Activated CD4-positive, alpha-beta T cell treated with anti-CD3 and anti-CD28 coated beads, Interleukin-2, amount 10 ng/mL, durations not matched to agents 7 days and 5 days (primary cell): ENCODE measurements at regions not wholly inside any gene's neighbourhood (a gene's known extent, or its start where the extent isn't known, plus 50 kb on each side); places are given as distances from the start of the nearest gene placed in this dataset.

Experiments
- CTCF ChIA-PET: fragments of 350-600 bp; sonication (Branson Sonifier 250); formaldehyde crosslinking; loops from one replicate; lab custom pipeline; 2021; ENCODE audit warnings: antibody characterized with exemption; lab: Charles Lee
- POLR2A ChIA-PET: fragments of 350-600 bp; sonication (Branson Sonifier 250); formaldehyde crosslinking; loops from one replicate; lab custom pipeline; 2021; ENCODE audit warnings: antibody characterized with exemption; lab: Charles Lee
- DNase-seq: peaks from one replicate; pipeline ENCODE4 v3.0.0-alpha.2; 2020
- H3K27ac Mint-ChIP-seq: one replicate; pipeline ENCODE4 v1.8.0; 2021; ENCODE audit warnings: mild to moderate bottlenecking, moderate library complexity, mixed read lengths
- H3K27me3 Mint-ChIP-seq: one replicate; pipeline ENCODE4 v1.8.0; 2021; ENCODE audit warnings: mixed read lengths
- H3K36me3 Mint-ChIP-seq: one replicate; pipeline ENCODE4 v1.8.0; 2021; ENCODE audit warnings: low read depth, mixed read lengths
- H3K4me1 Mint-ChIP-seq: one replicate; pipeline ENCODE4 v1.8.0; 2021; ENCODE audit warnings: mixed read lengths
- H3K4me3 Mint-ChIP-seq: one replicate; pipeline ENCODE4 v1.8.0; 2021; ENCODE audit warnings: mild to moderate bottlenecking, moderate library complexity, mixed read lengths
- H3K9me3 Mint-ChIP-seq: one replicate; pipeline ENCODE4 v1.8.0; 2021; ENCODE audit warnings: mixed read lengths

GRCh38 chr1:175894581-175894980 lies 151.2 kb upstream of the TNR start:
- no peaks in the 10 kb centered on the region for H3K27me3 Mint-ChIP-seq
- no peak overlapping the region for H3K27ac Mint-ChIP-seq
- no peak for DNase-seq
- no peaks in the 10 kb centered on the region for H3K36me3 Mint-ChIP-seq
- ChIA-PET CTCF (no interaction called here), POLR2A (no interaction called here)
- no peaks in the 10 kb centered on the region for H3K9me3 Mint-ChIP-seq
- no peaks in the 10 kb centered on the region for H3K4me1 Mint-ChIP-seq
- H3K4me3 Mint-ChIP-seq: no peak overlapping the region

DNA sequence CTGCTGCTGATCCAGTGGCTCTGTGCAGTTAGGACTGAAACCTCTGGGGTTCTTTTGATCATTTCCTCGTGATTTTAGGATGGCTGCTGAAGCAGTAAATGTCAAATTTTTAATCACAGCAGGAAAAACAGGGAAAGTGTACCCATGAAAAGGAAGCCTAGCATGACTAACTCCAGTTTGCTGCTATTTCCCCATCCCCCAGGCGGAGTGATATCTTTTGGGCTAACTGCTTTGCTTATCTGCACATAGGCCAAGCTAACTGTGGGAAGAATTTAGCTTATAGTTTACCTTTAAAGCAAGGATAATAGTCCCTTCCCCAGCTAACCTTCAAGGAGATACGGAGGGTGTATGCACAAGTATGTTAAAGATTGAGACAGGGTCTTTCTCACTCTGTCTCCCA lies 149.8 kb upstream of the TNR start:
- Mint-ChIP-seq H3K27me3 (no peaks in the 10 kb centered on the region), H3K4me3 (no peak overlapping the region), H3K4me1 (no peaks in the 10 kb centered on the region), H3K36me3 (no peaks in the 10 kb centered on the region), H3K9me3 (no peaks in the 10 kb centered on the region), H3K27ac (no peak overlapping the region)
- ChIA-PET POLR2A (no interaction called here), CTCF (no interaction called here)
- DNase-seq: no peak

GRCh38 chr1:175892686-175893085 lies 149.3 kb upstream of the TNR start:
- ChIA-PET POLR2A (no interaction called here), CTCF (no interaction called here)
- no peaks in the 10 kb centered on the region for H3K27me3 Mint-ChIP-seq
- no peaks in the 10 kb centered on the region for H3K9me3 Mint-ChIP-seq
- no peaks in the 10 kb centered on the region for H3K36me3 Mint-ChIP-seq
- no peak overlapping the region for H3K4me3 Mint-ChIP-seq
- H3K27ac Mint-ChIP-seq: no peak overlapping the region
- no peaks in the 10 kb centered on the region for H3K4me1 Mint-ChIP-seq
- no peak for DNase-seq

DNA sequence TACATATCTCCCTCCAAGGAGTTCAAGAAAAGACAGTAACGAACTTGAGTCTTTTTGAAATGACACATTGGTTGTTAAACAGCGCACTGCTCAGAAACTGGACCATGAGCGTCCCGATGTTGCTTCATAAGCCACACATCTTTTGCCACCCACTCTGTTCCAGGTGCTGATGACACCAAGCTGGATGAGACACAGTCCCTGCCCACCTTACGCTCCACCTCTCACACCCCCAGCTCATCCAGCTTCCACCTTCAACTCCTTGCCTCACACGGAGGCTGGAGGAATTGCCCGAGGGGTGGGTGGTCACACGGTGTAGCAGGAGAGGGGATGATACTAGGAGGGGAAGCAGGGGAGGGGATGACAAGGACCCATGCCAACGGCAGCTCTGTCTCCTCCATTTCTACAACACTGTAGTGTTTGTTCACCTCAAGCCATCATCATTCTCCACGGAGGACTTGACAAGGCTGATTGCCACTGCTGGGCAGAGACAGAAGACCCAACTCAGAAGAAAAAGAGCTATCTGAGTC lies 148.5 kb upstream of the TNR start:
- Mint-ChIP-seq H3K27ac (no peak overlapping the region), H3K9me3 (no peaks in the 10 kb centered on the region), H3K27me3 (no peaks in the 10 kb centered on the region), H3K4me1 (no peaks in the 10 kb centered on the region), H3K36me3 (no peaks in the 10 kb centered on the region), H3K4me3 (no peak overlapping the region)
- ChIA-PET CTCF (no interaction called here), POLR2A (no interaction called here)
- DNase-seq: no peak

GRCh38 chr1:175890958-175891357 lies 147.6 kb upstream of the TNR start:
- H3K4me1 Mint-ChIP-seq: no peaks in the 10 kb centered on the region
- CTCF ChIA-PET: interaction anchor here (0.9 kb wide), 1 partner anchor 18 kb away, joined by 4 read pairs; no protein-coding TSS in a partner anchor
- no peaks in the 10 kb centered on the region for H3K9me3 Mint-ChIP-seq
- DNase-seq: no peak
- H3K4me3 Mint-ChIP-seq: no peak overlapping the region
- H3K36me3 Mint-ChIP-seq: no peaks in the 10 kb centered on the region
- no peaks in the 10 kb centered on the region for H3K27me3 Mint-ChIP-seq
- POLR2A ChIA-PET: no interaction called here
- H3K27ac Mint-ChIP-seq: no peak overlapping the region

DNA sequence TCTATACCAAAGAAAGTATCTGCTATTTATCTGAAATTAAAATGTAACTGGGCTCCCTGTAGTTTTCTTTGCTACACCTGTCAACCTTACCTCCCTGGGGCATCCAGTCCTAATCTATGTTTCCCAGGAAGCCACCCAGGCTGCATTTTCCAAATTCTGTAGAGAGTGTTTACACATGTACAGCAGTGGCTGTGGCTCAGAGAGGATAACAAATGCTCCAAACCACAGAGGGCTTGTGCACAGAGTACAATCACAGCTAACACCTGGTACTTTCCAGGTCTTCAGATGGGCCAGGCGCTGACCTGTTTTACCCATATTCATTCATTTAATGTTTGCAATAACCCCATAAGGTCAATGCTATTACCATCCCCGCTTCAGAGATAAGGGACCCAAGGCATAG lies 146.5 kb upstream of the TNR start:
- H3K27me3 Mint-ChIP-seq: no peaks in the 10 kb centered on the region
- CTCF ChIA-PET: no interaction called here
- no peak overlapping the region for H3K4me3 Mint-ChIP-seq
- no peaks in the 10 kb centered on the region for H3K36me3 Mint-ChIP-seq
- no peaks in the 10 kb centered on the region for H3K4me1 Mint-ChIP-seq
- H3K9me3 Mint-ChIP-seq: no peaks in the 10 kb centered on the region
- no peak overlapping the region for H3K27ac Mint-ChIP-seq
- no peak for DNase-seq
- POLR2A ChIA-PET: no interaction called here

DNA sequence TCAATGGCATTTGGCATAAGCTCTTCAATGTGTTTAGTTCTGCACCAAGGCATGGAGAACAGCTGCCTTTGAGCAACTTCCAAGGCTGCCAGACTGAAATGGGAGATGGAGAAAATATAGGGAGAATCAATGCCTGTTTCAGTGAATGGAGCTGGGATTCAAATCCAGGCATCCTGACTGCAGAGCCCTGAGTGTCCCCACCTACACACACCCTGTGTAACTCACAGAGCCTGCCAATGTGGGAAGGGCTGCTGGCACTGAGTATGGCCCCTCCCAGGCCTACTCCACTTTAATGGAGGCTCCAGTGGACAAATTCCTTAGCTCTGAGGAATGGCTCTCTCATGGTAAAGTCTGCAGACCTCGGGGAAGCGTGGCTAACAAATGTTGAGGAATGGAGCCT lies 145.6 kb upstream of the TNR start:
- Mint-ChIP-seq H3K4me1 (no peaks in the 10 kb centered on the region), H3K36me3 (no peaks in the 10 kb centered on the region), H3K27me3 (no peaks in the 10 kb centered on the region), H3K4me3 (no peak overlapping the region), H3K9me3 (no peaks in the 10 kb centered on the region), H3K27ac (no peak overlapping the region)
- DNase-seq: no peak
- ChIA-PET POLR2A (no interaction called here), CTCF (no interaction called here)

GRCh38 chr1:175887981-175888428 lies 144.6 kb upstream of the TNR start:
- no peak overlapping the region for H3K27ac Mint-ChIP-seq
- H3K36me3 Mint-ChIP-seq: no peaks in the 10 kb centered on the region
- POLR2A ChIA-PET: no interaction called here
- H3K4me3 Mint-ChIP-seq: no peak overlapping the region
- DNase-seq: peak; percentile 11
- CTCF ChIA-PET: no interaction called here
- no peaks in the 10 kb centered on the region for H3K4me1 Mint-ChIP-seq
- H3K27me3 Mint-ChIP-seq: no peaks in the 10 kb centered on the region
- H3K9me3 Mint-ChIP-seq: no peaks in the 10 kb centered on the region

DNA sequence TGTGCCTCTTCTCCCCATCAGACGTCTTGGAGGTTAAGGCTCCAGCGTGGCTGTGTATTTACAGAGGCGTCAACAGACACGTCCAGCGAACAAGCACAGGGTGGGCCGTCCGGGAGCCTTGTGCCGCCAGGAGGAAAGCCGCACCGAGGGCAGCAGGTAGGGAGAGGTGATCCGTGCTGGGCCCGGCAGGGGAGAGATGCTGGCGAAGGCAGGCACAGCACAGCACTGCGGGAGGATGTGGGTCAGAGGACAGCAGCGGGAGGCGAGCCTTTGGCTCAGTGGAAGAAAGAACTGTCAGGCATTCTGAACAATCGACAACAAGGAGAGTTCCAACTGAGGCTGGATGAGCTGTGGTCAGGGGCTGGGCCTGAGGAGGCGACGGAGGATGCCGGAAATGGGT lies 144.1 kb upstream of the TNR start:
- H3K36me3 Mint-ChIP-seq: no peaks in the 10 kb centered on the region
- POLR2A ChIA-PET: no interaction called here

GRCh38 chr1:175885326-175885725 lies 141.9 kb upstream of the TNR start:
- Mint-ChIP-seq H3K27ac (no peak overlapping the region), H3K27me3 (peaks cover 2% of the 10 kb centered on the region), H3K9me3 (no peaks in the 10 kb centered on the region), H3K4me3 (no peak overlapping the region), H3K4me1 (no peaks in the 10 kb centered on the region), H3K36me3 (no peaks in the 10 kb centered on the region)
- ChIA-PET CTCF (no interaction called here), POLR2A (no interaction called here)
- no peak for DNase-seq

More for the DNA sequence above, 144.1 kb upstream of the TNR start:
- Mint-ChIP-seq H3K9me3 (no peaks in the 10 kb centered on the region), H3K27me3 (no peaks in the 10 kb centered on the region), H3K4me3 (no peak overlapping the region), H3K4me1 (no peaks in the 10 kb centered on the region), H3K27ac (no peak overlapping the region)
- CTCF ChIA-PET: interaction anchor here (0.6 kb wide), 1 partner anchor 333 kb away, joined by 5 read pairs; no protein-coding TSS in a partner anchor
- DNase-seq: no peak

DNA sequence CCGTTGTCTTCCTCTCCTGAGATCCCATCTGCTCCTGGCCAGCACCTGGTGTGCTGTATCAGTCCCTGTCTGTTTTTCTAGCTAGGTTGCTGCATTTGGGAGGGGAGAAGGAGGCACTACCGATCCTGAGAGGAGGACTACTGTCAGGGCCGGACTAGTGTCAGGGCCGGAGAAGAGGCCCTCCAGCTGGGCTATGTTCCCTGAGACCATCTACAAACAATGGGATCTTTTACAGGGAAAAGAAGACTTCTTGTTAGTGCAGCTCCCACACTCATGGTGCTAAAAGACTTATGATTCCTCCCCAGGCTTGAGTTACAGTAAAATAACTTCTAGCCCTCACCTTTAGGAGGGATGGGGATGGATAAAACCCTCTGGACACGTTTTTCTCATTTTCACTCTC lies 141.0 kb upstream of the TNR start:
- peaks cover 2% of the 10 kb centered on the region for H3K27me3 Mint-ChIP-seq
- CTCF ChIA-PET: no interaction called here

GRCh38 chr1:175882192-175882591 lies 138.8 kb upstream of the TNR start:
- H3K27me3 Mint-ChIP-seq: peaks cover 2% of the 10 kb centered on the region
- H3K9me3 Mint-ChIP-seq: no peaks in the 10 kb centered on the region
- CTCF ChIA-PET: no interaction called here
- POLR2A ChIA-PET: no interaction called here
- DNase-seq: no peak
- no peaks in the 10 kb centered on the region for H3K4me1 Mint-ChIP-seq
- H3K36me3 Mint-ChIP-seq: no peaks in the 10 kb centered on the region
- no peak overlapping the region for H3K4me3 Mint-ChIP-seq
- H3K27ac Mint-ChIP-seq: no peak overlapping the region

More for the DNA sequence above, 141.0 kb upstream of the TNR start:
- DNase-seq: no peak
- Mint-ChIP-seq H3K4me1 (no peaks in the 10 kb centered on the region), H3K36me3 (no peaks in the 10 kb centered on the region), H3K4me3 (no peak overlapping the region), H3K9me3 (no peaks in the 10 kb centered on the region), H3K27ac (no peak overlapping the region)
- POLR2A ChIA-PET: no interaction called here

- H3K4me3 Mint-ChIP-seq: no peak overlapping the region
- DNase-seq: no peak
- no peaks in the 10 kb centered on the region for H3K36me3 Mint-ChIP-seq
- POLR2A ChIA-PET: no interaction called here
- H3K4me1 Mint-ChIP-seq: no peaks in the 10 kb centered on the region
- CTCF ChIA-PET: no interaction called here
- H3K9me3 Mint-ChIP-seq: no peaks in the 10 kb centered on the region
- no peak overlapping the region for H3K27ac Mint-ChIP-seq
- H3K27me3 Mint-ChIP-seq: peaks cover 2% of the 10 kb centered on the region
Measured at GRCh38 chr1:175881246-175881976, 138.0 kb upstream of the TNR start.

GRCh38 chr1:175878775-175879174 lies 135.4 kb upstream of the TNR start:
- H3K36me3 Mint-ChIP-seq: no peaks in the 10 kb centered on the region
- H3K4me3 Mint-ChIP-seq: no peak overlapping the region
- DNase-seq: no peak
- no peak overlapping the region for H3K27ac Mint-ChIP-seq
- no peaks in the 10 kb centered on the region for H3K9me3 Mint-ChIP-seq
- no peaks in the 10 kb centered on the region for H3K4me1 Mint-ChIP-seq
- peaks cover 2% of the 10 kb centered on the region for H3K27me3 Mint-ChIP-seq
- POLR2A ChIA-PET: no interaction called here
- CTCF ChIA-PET: interaction anchor here (0.9 kb wide), 1 partner anchor 54 kb away, joined by 3 read pairs; no protein-coding TSS in a partner anchor
